BE2C (cell line): ENCODE measurements at regions not wholly inside any gene's neighbourhood (a gene's known extent, or its start where the extent isn't known, plus 50 kb on each side); places are given as distances from the start of the nearest gene placed in this dataset.
A peak's percentile ranks its signal among the peaks of the same experiment; 100 is the strongest.

Experiments used
- DNase-seq: peaks from one replicate; pipeline ENCODE4 v3.0.0-alpha.2; 2020
- H3K27me3 ChIP-seq: fragments of 250-450 bp; sonication (Bioruptor Pico); 2 replicates; pipeline ENCODE4 v1.5.1; 2020; ENCODE audit warnings: mild to moderate bottlenecking
- H3K36me3 ChIP-seq: fragments of 250-450 bp; sonication (Bioruptor Pico); 2 replicates; pipeline ENCODE4 v1.5.1; 2020; ENCODE audit warnings: mild to moderate bottlenecking
- H3K4me1 ChIP-seq: fragments of 250-450 bp; sonication (Bioruptor Pico); 2 replicates; pipeline ENCODE4 v1.5.1; 2020
- H3K4me3 ChIP-seq: 2 replicates; pipeline ENCODE4 v1.5.1; 2011; ENCODE audit warnings: low read depth, low read length
- H3K9me3 ChIP-seq: fragments of 250-450 bp; sonication (Bioruptor Pico); 2 replicates; pipeline ENCODE4 v1.5.1; 2020
- TF ChIP-seq, protein P1 (sequence below): IDR thresholded peaks from 2 replicates; pipeline ENCODE4 v1.5.1; 2012; ENCODE audit warnings: mild to moderate bottlenecking, low read depth, low read length

DNA sequence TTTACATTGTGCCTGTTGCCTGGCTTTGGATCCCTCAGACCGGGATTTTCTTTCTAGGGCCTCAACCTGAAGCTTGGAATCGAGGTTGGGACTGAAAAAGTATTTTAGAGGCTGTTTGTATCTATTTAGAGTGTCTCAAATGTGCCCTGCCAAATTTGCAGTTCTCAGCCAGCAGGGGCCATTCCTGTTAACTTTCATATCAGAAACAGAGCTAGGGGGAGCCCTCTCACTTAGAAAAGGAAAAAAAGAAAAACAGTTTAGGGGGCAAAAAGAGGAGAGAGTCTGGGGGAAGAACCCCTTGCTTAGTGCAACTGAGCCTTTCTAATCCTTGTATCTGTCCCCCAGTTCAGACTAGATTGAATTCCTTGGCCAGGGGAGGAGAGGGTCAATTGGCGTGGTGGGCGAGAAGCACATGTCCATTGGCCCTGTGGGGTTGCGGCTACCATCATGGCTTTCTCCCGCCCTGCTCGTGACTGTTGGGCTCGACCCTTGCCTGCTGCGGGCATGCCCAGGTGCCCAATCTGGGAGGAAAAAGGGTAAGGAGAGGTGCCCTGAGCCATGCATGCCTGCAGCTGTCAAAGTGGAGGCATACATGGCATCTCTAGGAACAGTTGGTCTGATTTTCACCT is 101.6 kb downstream of the CFAP44 start:
- TF ChIP-seq, protein P1, sequence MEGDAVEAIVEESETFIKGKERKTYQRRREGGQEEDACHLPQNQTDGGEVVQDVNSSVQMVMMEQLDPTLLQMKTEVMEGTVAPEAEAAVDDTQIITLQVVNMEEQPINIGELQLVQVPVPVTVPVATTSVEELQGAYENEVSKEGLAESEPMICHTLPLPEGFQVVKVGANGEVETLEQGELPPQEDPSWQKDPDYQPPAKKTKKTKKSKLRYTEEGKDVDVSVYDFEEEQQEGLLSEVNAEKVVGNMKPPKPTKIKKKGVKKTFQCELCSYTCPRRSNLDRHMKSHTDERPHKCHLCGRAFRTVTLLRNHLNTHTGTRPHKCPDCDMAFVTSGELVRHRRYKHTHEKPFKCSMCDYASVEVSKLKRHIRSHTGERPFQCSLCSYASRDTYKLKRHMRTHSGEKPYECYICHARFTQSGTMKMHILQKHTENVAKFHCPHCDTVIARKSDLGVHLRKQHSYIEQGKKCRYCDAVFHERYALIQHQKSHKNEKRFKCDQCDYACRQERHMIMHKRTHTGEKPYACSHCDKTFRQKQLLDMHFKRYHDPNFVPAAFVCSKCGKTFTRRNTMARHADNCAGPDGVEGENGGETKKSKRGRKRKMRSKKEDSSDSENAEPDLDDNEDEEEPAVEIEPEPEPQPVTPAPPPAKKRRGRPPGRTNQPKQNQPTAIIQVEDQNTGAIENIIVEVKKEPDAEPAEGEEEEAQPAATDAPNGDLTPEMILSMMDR = peak; percentile 49
- Histone ChIP-seq H3K9me3 (no peaks in the 10 kb centered on the region), H3K27me3 (no peaks in the 10 kb centered on the region), H3K4me1 (no peaks in the 10 kb centered on the region), H3K36me3 (no peaks in the 10 kb centered on the region), H3K4me3 (no peak overlapping the region)
- DNase-seq = no peak
